GM19023 (cell line): ENCODE measurements at regions not wholly inside any gene's neighbourhood (a gene's known extent, or its start where the extent isn't known, plus 50 kb on each side); places are given as distances from the start of the nearest gene placed in this dataset.
"Not testable (repeated sequence)": the region's sequence is repeated elsewhere in the genome, so short reads cannot be mapped to it uniquely, and the experiment has no call there.

Experiments
- ATAC-seq: cut with Tn5 transposase; IDR thresholded peaks from one replicate; pipeline ENCODE4 v1.9.1; 2021; ENCODE audit warnings: mild to moderate bottlenecking, moderate library complexity; ENCODE audit not compliant: unreplicated experiment

- no peak for ATAC-seq
Measured at GRCh38 chr10:44013981-44014380, 365.3 kb upstream of the ZNF32 start.

GRCh38 chr10:44012921-44013320 is 364.2 kb upstream of the ZNF32 start:
- ATAC-seq, result no peak

GRCh38 chr10:44011603-44011981 is 362.9 kb upstream of the ZNF32 start:
- no peak for ATAC-seq

- ATAC-seq, result peak; percentile 94
Measured at GRCh38 chr10:44010873-44011602, 362.4 kb upstream of the ZNF32 start.

GRCh38 chr10:44009891-44010632 is 361.4 kb upstream of the ZNF32 start:
- ATAC-seq, result no peak

- ATAC-seq, result no peak
Measured at GRCh38 chr10:44008917-44009709, 360.4 kb upstream of the ZNF32 start.

GRCh38 chr10:44008270-44008916 is 359.7 kb upstream of the ZNF32 start:
- ATAC-seq, result peak; percentile 57

GRCh38 chr10:44006771-44007170 is 358.1 kb upstream of the ZNF32 start:
- no peak for ATAC-seq

- ATAC-seq, result no peak
Measured at GRCh38 chr10:44005788-44006099, 357.1 kb upstream of the ZNF32 start.

- ATAC-seq, result no peak
Measured at GRCh38 chr10:44004913-44005787, 356.5 kb upstream of the ZNF32 start.

- no peak for ATAC-seq
Measured at GRCh38 chr10:43998021-43998809, 349.5 kb upstream of the ZNF32 start.

GRCh38 chr10:43997330-43997729 is 348.6 kb upstream of the ZNF32 start:
- ATAC-seq, result no peak

- no peak for ATAC-seq
Measured at GRCh38 chr10:43994539-43994938, 345.9 kb upstream of the ZNF32 start.

GRCh38 chr10:43992816-43993215 is 344.1 kb upstream of the ZNF32 start:
- ATAC-seq, result not testable (repeated sequence)

- ATAC-seq, result no peak
Measured at GRCh38 chr10:43986374-43986773, 337.7 kb upstream of the ZNF32 start.

GRCh38 chr10:43985941-43986340 is 337.3 kb upstream of the ZNF32 start:
- ATAC-seq, result no peak

- ATAC-seq, result no peak
Measured at GRCh38 chr10:43983856-43984271, 335.2 kb upstream of the ZNF32 start.

- no peak for ATAC-seq
Measured at GRCh38 chr10:43983405-43983804, 334.7 kb upstream of the ZNF32 start.

- ATAC-seq, result no peak
Measured at GRCh38 chr10:43982250-43982649, 333.6 kb upstream of the ZNF32 start.

GRCh38 chr10:43981696-43982095 is 333.0 kb upstream of the ZNF32 start:
- ATAC-seq, result no peak
